ENCODE measurements at regions not wholly inside any gene's neighbourhood (a gene's known extent, or its start where the extent isn't known, plus 50 kb on each side); places are given as distances from the start of the nearest gene placed in this dataset.

DNA sequence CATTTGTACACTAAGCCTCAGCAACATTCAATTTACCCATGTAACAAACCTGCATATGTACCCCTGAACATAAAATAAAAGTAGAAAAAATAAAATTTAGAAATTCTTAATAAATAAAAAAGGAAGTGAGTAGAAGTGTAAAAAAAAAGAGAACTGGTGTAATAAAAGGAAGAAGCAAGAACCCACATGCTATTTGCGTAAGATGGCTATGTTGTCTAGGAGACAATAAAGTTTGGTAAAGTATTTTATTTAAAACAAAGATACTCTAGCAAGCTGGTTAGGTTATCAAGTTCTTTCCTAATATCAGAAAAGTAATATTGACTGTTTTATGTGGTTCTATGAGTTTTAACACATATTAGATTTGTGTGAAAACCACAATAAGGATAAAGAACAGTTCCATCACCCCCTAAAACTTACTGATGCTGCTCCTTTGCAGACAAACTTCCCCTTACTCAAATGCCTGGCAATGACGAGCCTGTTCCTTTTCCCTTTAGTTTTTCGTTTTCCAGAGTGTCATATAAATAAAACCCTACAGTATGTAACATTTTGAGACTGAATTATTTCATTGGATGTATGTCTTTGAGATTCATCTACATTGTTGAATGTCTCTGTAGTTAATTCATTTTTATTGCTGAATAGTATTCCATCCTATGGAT lies 98.9 kb downstream of the TNFSF13B start:
- DNase-seq (no peak), ATAC-seq (ENCODE audit: low read depth) (no peak)
- Histone ChIP-seq H3K9me3 (ENCODE audit: control extremely low read depth in 1 of 3, control insufficient read depth in 2 of 3, insufficient read depth in 1 of 3, low read length in 2 of 3) (peaks cover 0 to 1% (median 0%) of the 10 kb centered on the region in 3 donors), H3K9ac (ENCODE audit: low read length) (no peak overlapping the region), H4K20me1 (ENCODE audit: control insufficient read depth, insufficient read depth, low read length, poor library complexity, severe bottlenecking) (no peaks in the 10 kb centered on the region), H3K4me1 (ENCODE audit: control insufficient read depth in 2 of 2, insufficient read depth in 2 of 2, low read length in 2 of 2) (no peaks in the 10 kb centered on the region), H3K4me3 (ENCODE audit: control extremely low read depth in 1 of 5, extremely low read depth in 1 of 5, insufficient read depth in 1 of 5, low read depth in 2 of 5, low read length in 4 of 5) (no peak overlapping the region), H3K27me3 (replicated peaks in 1 of 4; ENCODE audit: control extremely low read depth in 1 of 4, control insufficient read depth in 3 of 4, insufficient read depth in 4 of 4, low read length in 3 of 4) (no peaks in the 10 kb centered on the region), H3K27ac (ENCODE audit: low read length in 2 of 2) (no peak overlapping the region), H3K4me2 (replicated peaks; ENCODE audit: low read depth, low read length, poor library complexity, severe bottlenecking) (no peak overlapping the region), H2AFZ (ENCODE audit: insufficient read depth, low read depth, low read length, poor library complexity, severe bottlenecking) (no peak overlapping the region), H3K79me2 (ENCODE audit: control insufficient read depth, insufficient read depth, low read length) (no peaks in the 10 kb centered on the region), H3K36me3 (replicated peaks in 1 of 2; ENCODE audit: control extremely low read depth in 1 of 2, control insufficient read depth in 1 of 2, extremely low read depth in 1 of 2, insufficient read depth in 2 of 2, low read length in 1 of 2) (no peaks in the 10 kb centered on the region)
- no CpG with 5 or more reads among the region's 3 CpGs for WGBS (ENCODE audit: insufficient coverage)
- no peak overlapping the region for H3K4me3 Mint-ChIP-seq
- ChIA-PET CTCF (no interaction called here), POLR2A (no interaction called here)
- H3K4me1 Mint-ChIP-seq = no peaks in the 10 kb centered on the region
- no peak overlapping the region for H3K27ac Mint-ChIP-seq
- no peaks in the 10 kb centered on the region for H3K27me3 Mint-ChIP-seq
- intact Hi-C loops (cut with micrococcal nuclease) = no loop called here
- TF ChIP-seq CTCF (IDR thresholded peaks at IDR 0.05) (no peak), EZH2 (IDR thresholded peaks at IDR 0.05; ENCODE audit: borderline replicate concordance, insufficient read depth, low read depth, low read length, poor library complexity, severe bottlenecking) (no peak)
- H3K9me3 Mint-ChIP-seq (ENCODE audit: insufficient read depth) = peaks cover 6% of the 10 kb centered on the region

- no peak overlapping the region for H3K27ac Mint-ChIP-seq
- no peaks in the 10 kb centered on the region for H3K27me3 Mint-ChIP-seq
- no peak overlapping the region for H3K4me3 ChIP-seq (ENCODE audit: control extremely low read depth in 1 of 5, extremely low read depth in 1 of 5, insufficient read depth in 1 of 5, low read depth in 2 of 5, low read length in 4 of 5)
- H3K4me2 ChIP-seq (replicated peaks; ENCODE audit: low read depth, low read length, poor library complexity, severe bottlenecking) = no peak overlapping the region
- no peak overlapping the region for H3K9ac ChIP-seq (ENCODE audit: low read length)
- ChIA-PET POLR2A (no interaction called here), CTCF (interaction anchor here (1.0 kb wide), 1 partner anchor 11 kb away, joined by 3 read pairs; no protein-coding TSS in a partner anchor)
- H3K9me3 ChIP-seq (ENCODE audit: control extremely low read depth in 1 of 3, control insufficient read depth in 2 of 3, insufficient read depth in 1 of 3, low read length in 2 of 3) = peaks cover 0 to 1% (median 0%) of the 10 kb centered on the region in 3 donors
- no peaks in the 10 kb centered on the region for H3K79me2 ChIP-seq (ENCODE audit: control insufficient read depth, insufficient read depth, low read length)
- H3K4me1 Mint-ChIP-seq = no peaks in the 10 kb centered on the region
- H3K27ac ChIP-seq (ENCODE audit: low read length in 2 of 2) = no peak overlapping the region
- DNase-seq = no peak
- intact Hi-C loops (cut with micrococcal nuclease) = no loop called here
- no peak overlapping the region for H3K4me3 Mint-ChIP-seq
- ATAC-seq (ENCODE audit: low read depth) = no peak
- no peaks in the 10 kb centered on the region for H3K27me3 ChIP-seq (replicated peaks in 1 of 4; ENCODE audit: control extremely low read depth in 1 of 4, control insufficient read depth in 3 of 4, insufficient read depth in 4 of 4, low read length in 3 of 4)
- no peaks in the 10 kb centered on the region for H3K36me3 ChIP-seq (replicated peaks in 1 of 2; ENCODE audit: control extremely low read depth in 1 of 2, control insufficient read depth in 1 of 2, extremely low read depth in 1 of 2, insufficient read depth in 2 of 2, low read length in 1 of 2)
- H3K9me3 Mint-ChIP-seq (ENCODE audit: insufficient read depth) = peaks cover 6% of the 10 kb centered on the region
- TF ChIP-seq EZH2 (IDR thresholded peaks at IDR 0.05; ENCODE audit: borderline replicate concordance, insufficient read depth, low read depth, low read length, poor library complexity, severe bottlenecking) = no peak
- TF ChIP-seq CTCF (IDR thresholded peaks at IDR 0.05) = no peak
- no peak overlapping the region for H2AFZ ChIP-seq (ENCODE audit: insufficient read depth, low read depth, low read length, poor library complexity, severe bottlenecking)
- no peaks in the 10 kb centered on the region for H4K20me1 ChIP-seq (ENCODE audit: control insufficient read depth, insufficient read depth, low read length, poor library complexity, severe bottlenecking)
- H3K4me1 ChIP-seq (ENCODE audit: control insufficient read depth in 2 of 2, insufficient read depth in 2 of 2, low read length in 2 of 2) = no peaks in the 10 kb centered on the region
These were observed 99.9 kb downstream of the TNFSF13B start for GRCh38 chr13:108369412-108369811.
